Thyroid gland (tissue), 4 donors: ENCODE measurements at regions not wholly inside any gene's neighbourhood (a gene's known extent, or its start where the extent isn't known, plus 50 kb on each side); places are given as distances from the start of the nearest gene placed in this dataset.

Experiments
- DNase-seq, 2 donors: peaks; one replicate each; pipeline ENCODE4 v3.0.0-alpha.2; 2019
- H3K27ac ChIP-seq, 3 donors: fragments of 200-600 bp; sonication (generic); 1 replicate in 2 of 3; 2 replicates in 1 of 3; pipeline ENCODE4 v1.5.1; 2016 to 2019; ENCODE audit warnings: mild to moderate bottlenecking in 1 of 3, moderate library complexity in 1 of 3
- H3K27me3 ChIP-seq: fragments of 200-600 bp; sonication (generic); one replicate; pipeline ENCODE4 v1.5.1; 2019
- H3K36me3 ChIP-seq, 2 donors: fragments of 200-600 bp; sonication (generic); one replicate each; pipeline ENCODE4 v1.5.1; 2016 to 2019
- H3K4me1 ChIP-seq, 2 donors: fragments of 200-600 bp; sonication (generic); one replicate each; pipeline ENCODE4 v1.5.1; 2017 to 2019
- H3K4me3 ChIP-seq, 3 donors: fragments of 200-600 bp; sonication (generic); replicated peaks in 1 of 3; 1 replicate in 2 of 3; 2 replicates in 1 of 3; pipeline ENCODE4 v1.5.1; 2016; ENCODE audit warnings: mild to moderate bottlenecking in 1 of 3
- H3K9me3 ChIP-seq: fragments of 200-600 bp; sonication (generic); one replicate; pipeline ENCODE4 v1.5.1; 2017
- CTCF ChIP-seq, 6 experiments: fragments of 200-600 bp in 3 of 6; fragments of 450-650 bp in 3 of 6; sonication (generic) in 3 of 6; IDR thresholded peaks; one replicate each; pipeline ENCODE4 v1.5.1; 2016 to 2019; ENCODE audit warnings: antibody characterized with exemption in 6 of 6, mild to moderate bottlenecking in 2 of 6, inconsistent platforms in 1 of 6, moderate library complexity in 1 of 6
- POLR2A ChIP-seq, 2 donors: fragments of 450-650 bp; IDR thresholded peaks; one replicate each; pipeline ENCODE4 v1.6.1; 2017; ENCODE audit warnings: antibody characterized with exemption in 2 of 2, mild to moderate bottlenecking in 2 of 2, moderate library complexity in 1 of 2
- WGBS, 2 donors: methylation state at CpG; one replicate each; pipeline ENCODE4 v1.1.5; 2017; 5-methylcytosine and 5-hydroxymethylcytosine counted together
- intact Hi-C: fragments of 100-400 bp; cut with DNase I; formaldehyde crosslinking; loops from one replicate; pipeline ENCODE4 v1.15.1; 2023

GRCh38 chr2:123207245-123207644 is 817.8 kb upstream of the CNTNAP5 start:
- TF ChIP-seq POLR2A (IDR thresholded peaks at IDR 0.05) (no peak), CTCF (IDR thresholded peaks at IDR 0.05) (no peak)
- Histone ChIP-seq H3K4me1 (no peaks in the 10 kb centered on the region), H3K4me3 (no peak overlapping the region), H3K27ac (no peak overlapping the region), H3K27me3 (no peaks in the 10 kb centered on the region), H3K9me3 (no peaks in the 10 kb centered on the region), H3K36me3 (no peaks in the 10 kb centered on the region)
- 68 to 77% methylated on average over 2 of the region's 2 CpGs for WGBS, 2 donors
- intact Hi-C loops: no loop called here
- DNase-seq: no peak

DNA sequence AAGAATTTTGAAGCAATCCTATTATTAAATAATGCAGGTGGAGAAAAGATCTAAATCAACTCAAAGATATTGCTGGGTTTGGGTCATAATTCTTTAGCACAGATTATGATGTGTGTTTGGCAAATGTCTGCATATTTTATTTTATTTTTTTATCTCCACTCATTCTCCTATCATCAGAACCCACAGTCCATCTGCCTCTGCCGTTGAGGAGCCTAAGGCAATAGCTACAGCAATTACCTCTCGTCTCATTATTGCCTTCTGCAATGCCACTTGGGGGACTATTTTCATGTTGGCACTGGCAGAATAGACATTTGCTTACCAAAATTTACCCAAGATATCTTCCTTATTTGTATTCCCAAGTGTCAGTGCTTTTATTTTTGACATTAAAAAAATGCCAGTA is 815.9 kb upstream of the CNTNAP5 start:
- intact Hi-C loops: no loop called here
- Histone ChIP-seq H3K4me3 (no peak overlapping the region), H3K9me3 (no peaks in the 10 kb centered on the region), H3K27ac (no peak overlapping the region), H3K4me1 (no peaks in the 10 kb centered on the region), H3K36me3 (no peaks in the 10 kb centered on the region), H3K27me3 (no peaks in the 10 kb centered on the region)
- TF ChIP-seq CTCF (IDR thresholded peaks at IDR 0.05) (no peak), POLR2A (IDR thresholded peaks at IDR 0.05) (no peak)
- WGBS, 2 donors: 78 to 83% methylated on average over 2 of the region's 2 CpGs
- no peak for DNase-seq

GRCh38 chr2:123211181-123211580 is 813.9 kb upstream of the CNTNAP5 start:
- Histone ChIP-seq H3K27me3 (no peaks in the 10 kb centered on the region), H3K9me3 (no peaks in the 10 kb centered on the region), H3K4me1 (no peaks in the 10 kb centered on the region), H3K4me3 (no peak overlapping the region), H3K36me3 (no peaks in the 10 kb centered on the region), H3K27ac (no peak overlapping the region)
- TF ChIP-seq CTCF (IDR thresholded peaks at IDR 0.05): no peak
- TF ChIP-seq POLR2A (IDR thresholded peaks at IDR 0.05): no peak
- no peak for DNase-seq
- intact Hi-C loops: no loop called here

DNA sequence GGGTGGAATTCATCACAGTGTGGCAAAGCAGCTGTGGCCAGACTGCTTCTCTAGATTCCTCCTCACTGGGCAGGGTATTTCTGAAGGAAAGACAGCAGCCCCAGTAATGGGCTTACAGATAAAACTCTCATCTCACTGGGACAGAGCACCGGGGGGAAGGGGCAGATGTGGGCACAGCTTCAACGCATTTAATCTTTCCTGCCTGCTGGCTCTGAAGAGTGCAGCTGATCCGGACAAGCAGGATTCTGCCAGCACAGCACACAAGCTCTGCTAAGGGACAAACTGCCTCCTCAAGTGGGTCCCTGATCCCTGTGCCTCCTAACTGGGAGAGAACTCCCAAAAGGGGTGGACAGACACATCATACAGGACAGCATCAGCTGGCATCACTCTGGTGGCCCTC is 779.9 kb upstream of the CNTNAP5 start:
- no peak overlapping the region for H3K4me3 ChIP-seq
- no peak overlapping the region for H3K27ac ChIP-seq
- no peaks in the 10 kb centered on the region for H3K36me3 ChIP-seq
- no peak for DNase-seq
- no peaks in the 10 kb centered on the region for H3K4me1 ChIP-seq
- H3K27me3 ChIP-seq: no peaks in the 10 kb centered on the region
- 45 to 55% methylated on average over 3 of the region's 3 CpGs for WGBS, 2 donors
- intact Hi-C loops: no loop called here
- H3K9me3 ChIP-seq: no peaks in the 10 kb centered on the region
- no peak for TF ChIP-seq POLR2A (IDR thresholded peaks at IDR 0.05)
- TF ChIP-seq CTCF (IDR thresholded peaks at IDR 0.05): no peak

DNA sequence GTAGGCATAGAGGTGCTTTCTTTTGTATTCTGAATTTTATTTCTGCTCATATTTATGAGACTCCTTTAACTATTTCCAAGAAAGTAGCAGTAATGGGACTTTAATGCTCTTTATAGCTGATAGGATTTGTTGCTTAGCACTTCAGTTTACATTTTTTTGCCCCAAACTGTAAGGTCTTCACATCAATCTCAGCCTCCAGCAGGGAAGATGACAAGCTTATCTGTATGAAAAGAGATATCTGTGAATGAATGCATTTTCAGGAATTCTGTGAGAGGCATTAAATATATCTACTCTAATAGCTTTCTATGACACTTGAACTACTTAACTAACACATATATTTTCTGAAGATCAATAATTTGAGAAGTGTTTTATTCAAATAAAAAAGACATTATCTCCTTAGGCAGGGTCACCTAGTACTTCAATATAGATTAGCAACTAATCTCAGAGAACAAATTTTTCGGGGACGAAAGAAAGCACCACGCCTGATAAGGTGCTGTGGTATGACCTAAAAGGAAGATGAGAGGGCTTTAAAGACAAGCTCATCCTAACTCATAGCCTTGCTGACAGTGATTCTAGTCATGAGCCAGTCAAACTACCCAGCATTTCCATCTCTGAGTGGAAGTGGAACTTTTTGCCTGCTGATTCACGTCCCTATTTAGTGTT is 766.1 kb upstream of the CNTNAP5 start:
- Histone ChIP-seq H3K4me1 (no peaks in the 10 kb centered on the region), H3K27me3 (no peaks in the 10 kb centered on the region), H3K36me3 (no peaks in the 10 kb centered on the region), H3K27ac (no peak overlapping the region), H3K9me3 (no peaks in the 10 kb centered on the region), H3K4me3 (no peak overlapping the region)
- no peak for TF ChIP-seq CTCF (IDR thresholded peaks at IDR 0.05)
- intact Hi-C loops: no loop called here
- 86 to 90% methylated on average over 4 of the region's 4 CpGs for WGBS, 2 donors
- no peak for DNase-seq
